ACHN (cell line): ENCODE measurements at regions not wholly inside any gene's neighbourhood (a gene's known extent, or its start where the extent isn't known, plus 50 kb on each side); places are given as distances from the start of the nearest gene placed in this dataset.

ENCODE experiments used
- DNase-seq: peaks from one replicate; pipeline ENCODE4 v3.0.0-alpha.2; 2015
- in situ Hi-C: cut with HindIII; loops from 2 replicates; pipeline ENCODE4 v1.10.0; 2017; ENCODE audit warnings: low sequenced_read_pairs, low pct_ligation_motif_present, low pct_unique_long_range_greater_than_20kb

- in situ Hi-C loops, result no loop called here
These were observed 104.3 kb upstream of the PITX1 start for GRCh38 chr5:135138116-135138850.

DNA sequence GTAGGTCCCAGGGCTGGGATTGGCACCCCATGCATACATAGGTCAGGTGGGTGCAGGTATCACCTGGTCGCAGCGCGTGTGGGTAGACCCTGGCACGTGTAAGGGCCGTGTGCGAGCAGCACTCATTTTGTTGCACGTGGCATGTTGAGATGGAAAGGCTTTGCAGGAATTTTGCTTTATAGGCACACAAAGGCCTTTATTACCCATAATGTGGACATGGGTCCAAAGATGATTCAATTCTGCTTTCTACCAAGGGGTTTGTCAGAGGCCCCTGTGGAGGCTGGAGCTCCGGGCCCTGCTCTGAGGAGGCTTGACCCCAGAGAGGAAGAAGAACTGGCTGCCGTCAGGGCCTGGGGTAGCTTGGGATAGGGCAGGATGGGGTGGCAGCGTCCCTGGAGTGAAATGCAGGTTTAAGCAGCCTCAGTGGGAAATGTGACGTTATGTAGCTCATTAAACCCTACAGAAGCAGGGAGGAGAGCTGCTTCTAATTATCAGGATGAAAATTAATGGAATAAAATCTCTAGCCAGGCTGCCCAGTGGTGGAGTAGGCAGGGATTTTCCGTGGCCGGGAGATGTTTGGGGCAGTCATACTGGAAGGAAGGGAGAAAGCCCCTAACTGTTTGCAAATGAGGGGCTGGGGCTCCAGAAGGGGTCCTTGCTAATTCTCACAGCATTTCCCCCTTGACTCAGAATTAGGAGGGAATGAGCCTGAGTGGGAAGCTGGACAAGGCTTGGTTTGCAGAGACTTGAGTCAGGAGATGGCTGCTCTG is 103.3 kb upstream of the PITX1 start:
- no peak for DNase-seq
- in situ Hi-C loops, result no loop called here

More at GRCh38 chr5:135138116-135138850, 104.3 kb upstream of the PITX1 start:
- no peak for DNase-seq

DNA sequence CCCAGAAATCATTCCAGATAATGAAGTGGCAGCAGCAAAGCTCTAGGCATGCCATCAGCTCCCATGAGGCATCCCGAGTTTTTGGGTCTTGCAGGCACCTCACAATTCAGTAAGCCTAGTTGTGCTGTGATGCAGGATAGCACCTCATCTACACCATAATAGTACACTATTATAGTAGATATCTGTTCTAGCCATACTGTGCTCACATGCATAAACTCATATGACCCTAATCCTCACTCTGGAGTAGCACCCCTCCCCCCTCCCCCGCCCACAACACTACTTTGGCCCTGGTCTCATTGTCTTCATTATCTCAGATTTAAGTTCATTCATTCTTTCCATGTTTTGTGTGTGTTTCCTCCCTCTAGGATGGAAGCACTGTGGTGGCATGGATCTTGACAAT is 102.5 kb upstream of the PITX1 start:
- no peak for DNase-seq
- in situ Hi-C loops, result no loop called here

DNA sequence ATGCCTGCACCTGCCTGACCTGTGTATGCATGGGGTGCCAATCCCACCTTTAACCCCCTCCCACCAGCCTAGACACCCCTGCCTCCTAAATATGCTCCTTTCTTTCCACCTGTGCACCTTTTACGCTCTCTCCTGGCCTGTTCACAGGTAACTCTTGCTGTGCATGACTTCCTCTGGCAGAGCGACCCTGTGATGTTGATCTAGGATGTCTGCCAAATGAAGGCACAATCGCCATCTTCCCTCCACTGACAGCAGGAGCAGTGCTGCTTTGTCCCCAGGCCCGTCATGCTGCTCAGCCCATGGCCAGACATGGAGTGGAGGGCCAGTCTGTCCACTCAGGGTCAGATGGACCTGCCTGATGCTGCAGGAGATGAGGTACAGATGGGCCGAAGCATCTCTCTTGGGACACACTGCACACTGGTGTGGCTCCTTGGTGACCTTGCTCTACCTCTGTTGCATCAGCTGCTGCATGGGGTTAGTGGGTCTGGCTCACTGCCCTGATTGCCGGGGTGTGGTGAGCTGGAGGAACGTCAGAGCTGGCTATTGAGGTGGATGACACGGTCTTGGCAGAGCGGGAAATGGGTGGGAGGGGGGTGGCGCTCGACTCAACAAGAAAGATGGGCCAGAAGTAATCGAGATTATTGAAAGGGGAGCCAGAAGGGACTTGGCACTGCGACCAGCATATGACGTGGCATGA is 101.7 kb upstream of the PITX1 start:
- in situ Hi-C loops, result no loop called here
- DNase-seq, result no peak

GRCh38 chr5:135134691-135135381 is 100.8 kb upstream of the PITX1 start:
- in situ Hi-C loops, result no loop called here
- DNase-seq, result no peak

GRCh38 chr5:135133698-135134515 is 99.9 kb upstream of the PITX1 start:
- in situ Hi-C loops, result no loop called here
- DNase-seq, result no peak

DNA sequence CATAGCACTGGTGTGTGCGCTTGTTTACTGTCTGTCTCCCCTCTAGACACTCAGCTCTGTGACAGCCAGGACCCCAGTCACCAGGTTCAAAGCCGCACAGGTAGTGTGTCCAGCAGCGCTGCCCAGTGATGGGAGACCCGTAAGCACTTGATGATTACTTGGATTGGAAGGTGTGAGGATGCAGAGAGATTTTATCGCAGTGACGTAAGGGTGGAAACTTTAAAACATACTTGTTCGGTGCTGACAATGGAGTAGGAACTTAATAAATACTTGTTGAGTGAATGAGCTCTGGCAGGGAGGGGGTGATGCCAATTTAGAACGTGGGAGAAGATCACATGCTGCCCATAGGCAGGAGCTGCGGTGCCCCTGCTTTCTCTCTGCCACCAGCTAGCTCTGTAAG is 99.2 kb upstream of the PITX1 start:
- in situ Hi-C loops, result no loop called here
- DNase-seq, result no peak

GRCh38 chr5:135131801-135132680 is 98.0 kb upstream of the PITX1 start:
- in situ Hi-C loops, result no loop called here

DNA sequence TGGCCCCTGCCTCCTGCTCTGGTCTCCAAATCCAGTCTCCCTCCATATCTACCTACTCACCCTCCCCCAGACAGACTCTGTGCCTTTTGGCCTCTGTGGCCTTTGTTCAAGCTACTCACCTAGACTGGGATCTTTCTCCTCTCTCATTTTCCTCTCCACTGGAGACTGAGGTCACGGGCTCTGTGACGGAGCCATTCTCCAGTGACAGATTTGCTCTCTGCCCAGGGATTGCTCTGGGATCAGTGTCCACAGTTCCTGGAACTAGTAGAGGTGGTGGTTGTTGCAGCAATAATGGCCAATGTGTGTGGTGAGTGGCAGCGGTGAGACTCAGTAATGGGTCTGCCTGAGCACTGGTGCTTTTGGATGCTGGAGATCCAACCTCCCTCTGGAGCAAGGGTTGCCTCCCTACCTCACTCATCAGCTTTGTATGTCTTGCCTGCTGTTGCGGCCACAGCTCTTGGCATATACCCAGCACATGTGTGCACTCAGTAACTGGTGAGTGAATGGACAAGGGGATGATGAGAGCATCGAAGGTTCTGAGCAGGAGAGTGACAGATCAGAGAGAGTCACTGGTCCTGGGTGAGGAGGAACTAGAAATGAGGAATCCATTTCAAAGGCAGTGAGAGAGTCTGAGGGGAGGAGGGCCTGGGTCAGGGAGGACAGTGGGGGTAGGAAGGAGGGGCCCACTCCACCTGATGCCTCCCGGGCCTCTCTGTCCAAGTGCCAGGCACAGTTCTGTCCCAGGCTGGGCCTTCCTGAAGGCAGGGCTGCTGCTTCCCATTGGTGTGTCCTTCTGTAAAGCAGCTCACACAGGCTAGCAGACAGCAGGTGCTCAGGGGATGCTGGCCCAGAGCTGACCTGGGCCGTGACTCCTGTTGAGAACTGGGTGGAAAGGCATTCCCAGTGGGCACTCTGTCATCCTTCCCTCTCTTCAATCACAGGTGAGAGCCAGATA is 96.5 kb upstream of the PITX1 start:
- no peak for DNase-seq
- in situ Hi-C loops, result no loop called here

More at GRCh38 chr5:135131801-135132680, 98.0 kb upstream of the PITX1 start:
- DNase-seq, result no peak

- no peak for DNase-seq
These were observed 95.3 kb upstream of the PITX1 start for GRCh38 chr5:135129307-135129706.

DNA sequence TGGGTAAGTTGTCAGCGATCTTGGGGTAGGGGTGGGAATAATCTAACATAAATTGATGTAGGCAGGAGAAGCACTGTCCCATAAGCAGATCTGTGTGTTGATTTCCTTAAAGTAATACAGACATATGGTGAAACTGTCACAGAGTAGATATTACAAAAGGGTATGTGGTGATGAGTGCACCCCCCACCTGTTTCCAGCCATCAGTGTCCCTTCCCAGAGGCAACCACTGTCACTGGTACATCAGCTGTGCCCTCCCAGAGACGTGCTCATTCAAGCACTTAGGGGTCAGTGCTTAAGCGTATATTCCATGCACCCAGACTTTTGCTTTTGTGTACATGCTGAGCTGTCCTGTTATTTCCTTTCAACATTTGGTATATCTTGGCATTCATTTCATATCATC is 94.3 kb upstream of the PITX1 start:
- no peak for DNase-seq
- in situ Hi-C loops, result no loop called here

More at GRCh38 chr5:135129307-135129706, 95.3 kb upstream of the PITX1 start:
- in situ Hi-C loops, result no loop called here

DNA sequence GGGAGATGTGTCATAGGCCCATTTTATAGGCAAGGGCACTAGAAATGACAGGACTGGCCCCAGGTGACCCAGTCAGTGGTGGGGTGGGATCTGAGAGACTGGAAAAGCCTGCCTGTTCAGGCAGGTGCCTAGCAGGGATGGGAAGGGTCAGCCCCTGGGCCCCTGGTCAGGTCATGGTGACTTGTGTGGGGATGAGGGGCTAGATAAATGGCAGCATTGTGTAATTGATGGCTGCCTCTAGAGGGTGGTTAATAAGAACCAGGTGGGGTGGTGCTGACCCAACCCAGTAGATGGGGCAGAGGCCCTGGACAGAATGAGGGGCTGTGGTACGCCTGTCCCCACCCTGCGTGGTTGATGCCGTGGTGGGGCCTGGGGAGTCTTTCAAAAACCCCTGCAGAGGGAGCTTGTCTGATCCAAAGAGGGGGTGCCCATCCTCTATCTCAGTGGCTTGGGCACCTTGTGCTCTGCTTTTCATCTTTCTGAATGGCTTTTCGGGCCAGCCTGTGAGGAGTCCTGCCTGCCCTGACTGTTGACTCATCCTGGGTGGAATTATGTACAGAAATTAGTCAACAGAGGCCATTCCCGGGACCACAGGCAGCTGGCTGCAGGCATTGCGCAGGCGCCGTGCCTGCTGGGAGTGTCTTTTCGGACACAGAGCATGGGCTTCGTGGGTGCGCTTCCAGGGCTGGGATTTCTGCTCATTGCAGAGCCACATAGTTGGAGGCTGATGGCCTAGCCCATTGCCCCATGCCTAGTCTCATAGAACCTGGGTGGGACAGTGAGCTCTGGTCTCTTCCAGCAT is 93.6 kb upstream of the PITX1 start:
- DNase-seq, result peak; percentile 84
- in situ Hi-C loops, result no loop called here

DNA sequence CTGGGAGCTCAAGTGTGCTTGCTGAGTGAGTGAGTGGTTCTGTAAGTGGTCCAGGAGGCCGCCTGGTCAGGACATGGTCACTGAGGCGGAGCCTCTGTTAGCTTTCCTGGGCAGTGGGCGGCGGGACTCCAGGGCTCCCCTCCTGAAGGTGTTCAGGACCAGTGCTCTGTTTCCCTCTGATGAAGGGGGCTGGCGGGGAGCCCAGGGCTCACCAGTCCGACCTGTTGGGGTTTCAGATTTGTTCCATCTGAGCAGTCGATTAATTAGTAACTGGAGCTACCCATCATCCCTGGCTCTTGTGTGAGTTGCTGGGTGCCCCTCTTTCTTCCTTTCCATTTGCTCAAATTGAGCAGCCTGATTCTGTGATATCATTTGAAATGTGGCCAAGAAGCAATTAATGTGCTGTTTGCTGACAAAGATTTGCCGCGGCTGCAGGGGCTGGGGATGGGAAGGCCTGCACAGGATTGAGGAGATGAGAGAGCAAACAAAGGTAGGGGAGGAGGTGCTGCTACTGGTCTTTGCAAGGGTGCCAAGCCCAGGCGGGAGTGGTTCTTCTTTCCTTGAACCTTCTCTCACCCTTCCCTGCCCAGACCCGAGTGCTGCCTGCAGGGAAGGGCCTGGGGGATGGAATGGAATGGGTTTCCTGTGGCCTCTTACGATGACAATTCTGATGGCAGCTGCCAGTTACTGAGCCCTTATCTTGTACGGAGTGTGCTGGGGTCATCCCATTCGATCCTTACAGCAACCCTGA is 92.8 kb upstream of the PITX1 start:
- in situ Hi-C loops, result no loop called here
- peak; percentile 81 for DNase-seq

DNA sequence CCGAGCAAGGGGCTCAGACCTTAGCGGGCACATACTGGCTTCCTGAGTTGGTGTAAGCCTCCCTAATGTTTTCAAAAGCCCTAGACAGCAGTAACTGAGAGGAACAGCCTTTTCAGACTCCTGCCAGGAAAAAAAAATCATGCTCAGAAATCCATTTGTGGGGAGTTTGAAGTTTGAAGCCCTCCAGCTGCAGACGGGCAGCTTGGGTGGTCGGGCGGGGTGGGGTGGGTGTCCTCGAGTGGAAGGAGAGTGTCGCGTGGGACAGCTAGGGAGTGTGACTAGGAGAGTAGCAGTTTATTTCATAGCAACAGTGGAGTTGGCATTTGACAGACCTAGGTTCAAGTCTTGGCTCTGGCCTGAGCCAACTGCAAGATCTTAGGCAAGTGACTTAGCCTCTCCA is 90.7 kb upstream of the PITX1 start:
- in situ Hi-C loops, result no loop called here
- no peak for DNase-seq

DNA sequence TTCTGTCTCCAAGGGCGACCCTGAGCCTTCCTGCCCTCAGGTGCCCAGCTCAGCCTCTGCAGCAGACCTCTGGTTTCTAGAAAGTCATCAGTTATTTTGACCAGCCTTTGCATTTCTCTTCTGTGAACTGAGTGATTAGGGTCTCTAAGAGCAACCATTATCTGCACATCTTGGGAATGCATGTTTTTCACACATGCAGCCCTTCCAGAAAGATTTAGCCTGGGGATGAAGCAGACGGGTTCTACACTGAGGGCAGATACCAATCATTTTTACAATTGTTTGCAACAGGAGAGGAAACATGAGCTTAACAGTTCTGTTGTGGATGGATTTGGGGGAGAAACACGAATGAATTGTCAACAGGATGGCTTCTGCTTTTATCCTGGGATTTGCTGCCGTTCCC is 90.1 kb upstream of the PITX1 start:
- in situ Hi-C loops, result no loop called here
- DNase-seq, result no peak
